T-helper 17 cell (primary cell): ENCODE measurements at regions not wholly inside any gene's neighbourhood (a gene's known extent, or its start where the extent isn't known, plus 50 kb on each side); places are given as distances from the start of the nearest gene placed in this dataset.

Source experiments
- ATAC-seq: fragments of 150-1000 bp; cut with Tn5 transposase; 2 replicates; pipeline ENCODE4 v1.10.0; 2021; ENCODE audit warnings: mild to moderate bottlenecking, moderate library complexity
- DNase-seq, 3 donors: peaks; one replicate each; pipeline versions ENCODE4 v3.0.0 to v3.0.0-alpha.2; 2020 to 2021
- H3K9me3 ChIP-seq: one replicate; pipeline ENCODE4 v1.7.0; 2013; ENCODE audit warnings: low read length, mild to moderate bottlenecking; ENCODE audit not compliant: control insufficient read depth, poor library complexity, severe bottlenecking
- H3K27ac Mint-ChIP-seq: one replicate; pipeline ENCODE4 v1.8.0; 2022; ENCODE audit warnings: mild to moderate bottlenecking, moderate library complexity, mixed read lengths
- H3K27me3 Mint-ChIP-seq: one replicate; pipeline ENCODE4 v1.8.0; 2022; ENCODE audit warnings: mixed read lengths
- H3K36me3 Mint-ChIP-seq: one replicate; pipeline ENCODE4 v1.8.0; 2022; ENCODE audit warnings: low read depth, mixed read lengths
- H3K4me1 Mint-ChIP-seq: one replicate; pipeline ENCODE4 v1.8.0; 2022; ENCODE audit warnings: mild to moderate bottlenecking, mixed read lengths
- H3K4me3 Mint-ChIP-seq: one replicate; pipeline ENCODE4 v1.8.0; 2022; ENCODE audit warnings: mild to moderate bottlenecking, moderate library complexity, mixed read lengths

DNA sequence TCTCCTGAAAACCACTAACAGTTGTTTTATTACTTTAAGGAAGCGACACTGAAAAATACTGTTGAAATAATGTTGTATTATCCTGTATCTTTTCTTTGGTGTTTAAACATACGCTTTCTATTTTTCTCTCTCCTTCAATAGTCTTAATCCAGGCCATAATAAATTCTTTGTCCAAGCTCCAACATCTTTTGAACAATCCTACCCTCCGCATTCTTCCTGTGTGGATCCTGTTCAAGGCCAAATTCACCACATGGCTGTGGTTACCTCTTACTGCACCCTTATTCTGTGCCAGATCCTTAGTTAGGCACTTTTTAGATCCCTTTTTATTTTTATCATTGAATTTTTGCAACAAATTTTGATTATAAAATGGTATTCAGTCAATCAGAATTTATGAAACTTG lies 1691.5 kb downstream of the MAT2B start:
- H3K4me3 Mint-ChIP-seq, result no peak overlapping the region
- ATAC-seq (no peak), DNase-seq (no peak)
- H3K9me3 ChIP-seq, result no peaks in the 10 kb centered on the region
- H3K4me1 Mint-ChIP-seq, result no peaks in the 10 kb centered on the region
- H3K27me3 Mint-ChIP-seq, result no peaks in the 10 kb centered on the region
- H3K36me3 Mint-ChIP-seq, result no peaks in the 10 kb centered on the region
- no peak overlapping the region for H3K27ac Mint-ChIP-seq

DNA sequence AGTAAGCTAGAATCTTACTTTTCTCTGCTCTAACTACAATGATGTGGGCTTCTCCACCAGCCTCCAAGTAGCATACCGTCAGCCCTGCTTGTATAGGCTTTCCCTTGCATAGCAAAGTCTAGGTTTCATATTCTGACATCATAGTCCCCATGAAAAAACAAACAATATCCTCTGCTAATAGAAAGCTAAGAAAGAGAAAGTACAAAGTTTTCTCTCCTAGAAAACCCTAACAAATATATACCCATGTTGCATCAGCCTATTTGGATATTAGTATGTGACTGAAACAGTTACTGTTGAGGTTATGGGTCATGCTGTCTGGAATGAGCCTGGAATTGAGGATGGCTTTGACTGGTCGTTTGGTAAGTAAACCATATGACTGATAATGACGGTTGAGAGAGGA lies 1696.0 kb downstream of the MAT2B start:
- no peaks in the 10 kb centered on the region for H3K9me3 ChIP-seq
- DNase-seq (no peak), ATAC-seq (no peak)
- H3K36me3 Mint-ChIP-seq, result no peaks in the 10 kb centered on the region
- no peaks in the 10 kb centered on the region for H3K4me1 Mint-ChIP-seq
- no peak overlapping the region for H3K27ac Mint-ChIP-seq
- no peaks in the 10 kb centered on the region for H3K27me3 Mint-ChIP-seq
- H3K4me3 Mint-ChIP-seq, result no peak overlapping the region

DNA sequence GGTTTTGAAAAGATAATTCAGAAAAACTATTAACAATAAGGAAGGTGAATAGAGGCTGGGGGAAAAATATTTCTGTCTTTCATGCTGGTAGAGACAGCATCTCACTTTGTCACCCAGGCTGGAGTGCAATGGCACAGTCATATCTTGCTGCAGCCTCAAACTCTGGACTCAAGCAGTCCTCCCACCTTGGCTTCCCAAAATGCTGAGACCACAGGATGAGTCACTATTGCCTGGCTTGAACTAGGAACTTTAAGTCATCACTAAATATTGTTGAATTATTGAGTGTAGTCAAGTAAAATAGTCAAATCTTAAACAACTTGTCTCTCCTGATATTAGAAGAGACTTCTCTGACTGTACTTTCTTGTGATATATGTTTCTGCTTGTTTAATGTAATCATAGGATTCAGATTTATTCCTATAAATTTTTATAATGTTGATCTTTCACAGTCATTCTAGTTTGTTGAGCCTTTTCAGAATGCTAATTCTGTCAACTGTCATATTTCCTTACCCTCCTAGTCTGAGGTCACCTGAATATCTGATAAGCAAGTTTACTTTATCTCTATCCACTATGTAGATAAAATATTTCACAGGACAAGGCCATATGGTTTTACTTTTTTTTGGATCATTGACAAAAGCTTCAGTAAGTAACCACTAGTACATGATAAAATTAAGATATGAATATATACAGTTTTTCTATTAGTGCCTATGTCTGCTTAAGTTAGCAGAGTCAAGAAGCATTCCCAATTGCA lies 1696.5 kb downstream of the MAT2B start:
- ATAC-seq (no peak), DNase-seq (no peak)
- no peaks in the 10 kb centered on the region for H3K9me3 ChIP-seq
- no peak overlapping the region for H3K4me3 Mint-ChIP-seq
- no peak overlapping the region for H3K27ac Mint-ChIP-seq
- H3K27me3 Mint-ChIP-seq, result no peaks in the 10 kb centered on the region
- H3K36me3 Mint-ChIP-seq, result no peaks in the 10 kb centered on the region
- no peaks in the 10 kb centered on the region for H3K4me1 Mint-ChIP-seq

DNA sequence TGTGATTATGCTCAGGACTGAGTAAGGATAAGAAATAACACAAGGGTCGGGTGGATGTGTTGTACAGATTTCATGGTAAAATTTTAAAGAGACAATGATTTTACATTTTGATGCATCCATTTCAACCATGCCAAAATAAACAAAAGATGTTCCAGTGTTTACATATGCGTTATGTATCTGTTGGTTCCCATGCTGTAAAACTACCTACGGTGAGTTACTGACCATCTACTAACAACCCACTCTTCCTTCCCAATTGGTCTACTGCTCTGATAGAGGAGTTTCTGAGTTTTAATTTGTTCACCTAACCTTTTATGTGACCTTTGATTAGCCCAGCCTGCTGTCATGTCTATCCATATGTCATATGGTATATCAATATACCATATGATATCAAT lies 1697.1 kb downstream of the MAT2B start:
- ATAC-seq, result no peak
- H3K9me3 ChIP-seq, result no peaks in the 10 kb centered on the region
- H3K27me3 Mint-ChIP-seq, result no peaks in the 10 kb centered on the region
- no peak for DNase-seq
- no peak overlapping the region for H3K4me3 Mint-ChIP-seq
- no peak overlapping the region for H3K27ac Mint-ChIP-seq
- no peaks in the 10 kb centered on the region for H3K36me3 Mint-ChIP-seq
- no peaks in the 10 kb centered on the region for H3K4me1 Mint-ChIP-seq

DNA sequence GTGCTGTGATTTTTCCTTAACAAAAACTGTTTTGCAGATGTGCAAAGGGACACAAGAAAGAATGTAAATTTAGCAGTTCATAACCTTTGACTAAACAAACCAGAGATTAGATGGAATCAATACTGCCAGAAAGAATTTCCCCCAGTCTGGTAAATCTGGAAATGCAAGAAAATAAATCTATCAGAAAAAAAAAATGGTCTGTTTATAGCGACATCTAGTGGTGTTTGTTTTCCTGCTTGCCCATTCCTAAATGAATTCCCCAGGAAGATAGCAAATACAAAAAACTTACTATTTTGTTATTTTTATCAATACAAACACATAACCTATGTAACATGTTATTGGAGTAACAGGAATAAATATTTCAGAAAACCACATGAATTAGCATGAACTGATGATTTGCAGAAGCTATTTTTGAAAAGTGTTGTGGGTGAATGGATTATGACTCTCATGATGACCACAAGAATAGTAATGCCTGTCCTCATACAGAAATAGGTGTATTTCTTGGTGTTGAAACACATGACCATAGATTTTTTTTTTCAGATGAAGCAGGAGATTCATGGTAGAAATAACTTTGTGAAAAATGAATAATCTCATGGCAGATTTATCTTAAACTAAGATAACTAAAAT lies 1703.8 kb downstream of the MAT2B start:
- H3K9me3 ChIP-seq, result no peaks in the 10 kb centered on the region
- no peak for DNase-seq
- Mint-ChIP-seq H3K27me3 (no peaks in the 10 kb centered on the region), H3K4me1 (no peaks in the 10 kb centered on the region), H3K4me3 (no peak overlapping the region), H3K36me3 (no peaks in the 10 kb centered on the region), H3K27ac (no peak overlapping the region)
- ATAC-seq, result no peak

DNA sequence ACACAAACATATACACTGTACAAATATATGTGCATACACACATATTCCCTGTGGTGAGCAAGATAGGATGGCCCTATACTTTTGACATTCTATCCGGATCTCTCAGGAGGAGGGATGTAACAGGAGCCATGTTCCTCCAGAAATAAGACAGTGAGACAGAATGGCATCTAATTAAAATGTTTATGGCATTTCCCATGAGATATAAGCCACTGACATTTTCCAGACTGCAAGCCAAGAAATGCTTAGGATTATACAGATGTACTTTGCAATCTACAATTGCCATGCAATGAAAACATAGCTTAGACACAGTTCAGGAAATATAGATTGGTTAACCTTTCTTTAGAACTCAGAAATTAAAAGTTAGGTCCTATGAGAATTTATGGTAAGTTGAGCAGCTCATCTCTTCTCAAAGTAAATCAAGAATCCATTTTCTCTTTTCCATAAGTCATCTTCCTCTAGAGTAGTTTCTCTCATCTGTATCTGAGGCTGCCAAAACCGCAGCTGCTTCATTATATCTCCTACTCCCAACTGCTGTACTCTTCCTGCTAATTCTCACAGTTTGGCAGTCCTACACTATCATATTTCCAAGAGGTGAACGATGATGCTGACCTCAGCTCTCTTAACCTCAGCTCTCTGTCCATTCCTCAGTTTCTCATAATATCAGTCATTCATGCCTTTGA lies 1719.1 kb downstream of the MAT2B start:
- Mint-ChIP-seq H3K4me3 (no peak overlapping the region), H3K36me3 (no peaks in the 10 kb centered on the region), H3K4me1 (no peaks in the 10 kb centered on the region), H3K27ac (no peak overlapping the region), H3K27me3 (no peaks in the 10 kb centered on the region)
- ATAC-seq (no peak), DNase-seq (no peak)
- no peaks in the 10 kb centered on the region for H3K9me3 ChIP-seq

DNA sequence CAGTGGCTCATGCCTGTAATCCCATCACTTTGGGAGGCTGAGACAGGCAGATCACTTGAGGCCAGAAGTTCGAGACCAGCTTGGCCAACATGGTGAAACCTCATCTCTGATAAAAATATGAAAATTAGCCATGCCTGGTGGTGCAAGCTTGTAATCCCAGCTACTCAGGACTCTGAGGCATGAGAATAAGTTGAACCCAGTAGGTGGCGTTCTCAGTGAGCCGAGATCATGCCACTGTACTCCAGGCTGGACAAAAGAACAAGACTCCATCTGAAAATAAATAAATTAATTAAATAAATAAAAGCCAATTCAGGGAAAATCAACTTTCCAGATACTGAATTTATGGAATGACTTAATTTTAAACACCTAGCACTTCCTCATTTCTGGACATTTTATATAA lies 1722.1 kb downstream of the MAT2B start:
- no peak overlapping the region for H3K27ac Mint-ChIP-seq
- H3K36me3 Mint-ChIP-seq, result no peaks in the 10 kb centered on the region
- no peaks in the 10 kb centered on the region for H3K9me3 ChIP-seq
- H3K4me3 Mint-ChIP-seq, result no peak overlapping the region
- no peaks in the 10 kb centered on the region for H3K4me1 Mint-ChIP-seq
- no peaks in the 10 kb centered on the region for H3K27me3 Mint-ChIP-seq
- ATAC-seq, result no peak
- no peak for DNase-seq

DNA sequence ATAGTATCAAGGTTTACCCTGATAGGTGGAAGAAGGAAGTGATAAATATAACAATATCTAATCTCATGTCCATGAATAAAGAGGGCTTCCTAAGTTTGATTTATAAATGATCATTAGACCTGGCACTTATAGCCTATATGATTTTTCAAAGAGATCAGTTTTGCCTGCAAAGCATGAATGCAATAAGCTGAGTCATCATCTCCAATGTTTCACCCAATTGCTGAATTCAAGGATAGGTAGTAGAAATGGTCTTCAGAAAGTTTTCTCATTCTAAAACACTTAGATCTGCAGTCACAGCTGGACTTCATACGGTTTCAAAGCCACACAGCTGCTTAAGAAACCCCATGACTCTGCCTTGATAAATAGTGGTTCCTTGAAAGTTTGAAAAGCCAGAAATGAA lies 1722.8 kb downstream of the MAT2B start:
- Mint-ChIP-seq H3K27me3 (no peaks in the 10 kb centered on the region), H3K4me1 (no peaks in the 10 kb centered on the region), H3K27ac (no peak overlapping the region), H3K4me3 (no peak overlapping the region), H3K36me3 (no peaks in the 10 kb centered on the region)
- no peak for DNase-seq
- H3K9me3 ChIP-seq, result no peaks in the 10 kb centered on the region
- ATAC-seq, result no peak

DNA sequence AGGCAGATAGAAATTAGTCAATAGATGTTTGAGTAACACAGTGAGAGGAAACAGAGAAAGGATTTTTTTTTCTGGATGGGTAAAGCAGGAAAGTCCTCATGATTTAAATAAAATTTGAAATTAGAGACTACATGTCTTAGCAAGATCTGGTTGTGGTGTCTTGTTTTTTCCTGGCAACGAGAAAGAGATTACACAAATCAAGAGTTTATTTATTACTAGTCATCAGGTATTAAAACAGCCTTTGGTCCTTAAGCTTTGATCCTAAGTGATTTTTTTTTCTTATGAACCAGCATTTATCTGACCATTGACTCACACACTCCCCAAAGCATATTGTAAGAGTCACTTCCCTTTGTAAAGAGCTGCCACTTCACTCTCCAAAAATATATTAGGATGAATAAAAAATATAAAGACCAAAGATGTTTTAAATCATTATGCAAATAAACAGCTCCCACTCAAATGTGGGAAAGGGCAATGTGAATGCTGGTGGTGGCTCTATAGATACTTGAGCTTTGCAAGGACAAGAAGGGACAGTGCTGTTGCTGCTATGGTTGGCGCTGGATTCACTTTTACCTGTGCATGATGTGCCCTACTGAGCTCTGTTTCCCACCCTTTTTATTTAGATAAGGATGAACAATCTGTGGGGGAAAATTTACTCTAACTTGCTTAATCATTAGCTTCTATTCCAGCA lies 1726.5 kb downstream of the MAT2B start:
- Mint-ChIP-seq H3K4me3 (no peak overlapping the region), H3K27me3 (no peaks in the 10 kb centered on the region), H3K4me1 (no peaks in the 10 kb centered on the region), H3K27ac (no peak overlapping the region), H3K36me3 (no peaks in the 10 kb centered on the region)
- ATAC-seq (no peak), DNase-seq (no peak)
- no peaks in the 10 kb centered on the region for H3K9me3 ChIP-seq

DNA sequence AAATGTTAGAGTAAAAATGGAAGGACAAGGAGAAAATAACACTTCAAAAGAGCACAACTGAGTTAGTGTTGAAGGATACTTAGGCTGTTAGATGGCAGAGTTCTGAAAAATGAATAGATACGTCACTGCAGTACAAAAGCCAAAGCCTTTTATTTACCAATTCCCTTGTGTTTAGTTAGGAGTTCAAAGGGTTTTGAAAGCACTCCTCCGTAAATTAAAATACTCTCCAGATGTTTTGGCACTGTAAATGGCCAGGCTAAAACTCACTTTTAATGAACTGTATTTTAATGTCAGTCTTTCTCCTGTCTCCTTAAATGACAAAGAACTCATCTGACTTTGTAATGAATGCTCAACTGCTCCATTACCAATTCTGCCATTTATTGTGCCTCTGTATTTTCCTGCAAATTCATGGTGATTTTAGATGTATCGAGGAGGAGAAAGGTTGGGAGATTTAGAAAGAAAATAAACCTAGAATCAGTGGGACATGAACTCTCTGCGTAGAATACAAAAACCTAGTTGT lies 1727.2 kb downstream of the MAT2B start:
- no peak for ATAC-seq

DNA sequence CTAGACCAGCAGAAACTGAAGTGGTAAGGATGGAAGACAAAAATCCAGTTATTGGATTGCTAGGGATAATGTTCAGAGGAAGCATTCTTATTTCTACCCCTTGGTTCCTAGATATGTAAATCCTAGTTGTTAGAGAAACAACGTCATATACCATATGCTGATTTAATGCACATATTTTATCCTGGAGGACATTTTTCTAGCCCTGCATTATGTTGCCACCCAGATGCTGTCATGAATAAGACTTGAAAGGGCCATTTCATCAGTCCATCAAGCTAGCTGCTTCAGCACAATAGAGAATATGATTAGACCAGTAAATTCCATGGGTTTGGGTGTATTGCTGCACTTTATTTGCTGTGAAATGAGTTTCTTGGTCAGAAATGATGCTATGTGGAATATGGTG lies 1736.4 kb downstream of the MAT2B start:
- Mint-ChIP-seq H3K27ac (no peak overlapping the region), H3K36me3 (no peaks in the 10 kb centered on the region), H3K4me1 (no peaks in the 10 kb centered on the region), H3K4me3 (no peak overlapping the region), H3K27me3 (no peaks in the 10 kb centered on the region)
- DNase-seq (no peak), ATAC-seq (no peak)
- no peaks in the 10 kb centered on the region for H3K9me3 ChIP-seq

More for the DNA sequence above, 1727.2 kb downstream of the MAT2B start:
- Mint-ChIP-seq H3K36me3 (no peaks in the 10 kb centered on the region), H3K4me3 (no peak overlapping the region), H3K4me1 (no peaks in the 10 kb centered on the region), H3K27ac (no peak overlapping the region), H3K27me3 (no peaks in the 10 kb centered on the region)
- H3K9me3 ChIP-seq, result no peaks in the 10 kb centered on the region
- DNase-seq, result no peak

DNA sequence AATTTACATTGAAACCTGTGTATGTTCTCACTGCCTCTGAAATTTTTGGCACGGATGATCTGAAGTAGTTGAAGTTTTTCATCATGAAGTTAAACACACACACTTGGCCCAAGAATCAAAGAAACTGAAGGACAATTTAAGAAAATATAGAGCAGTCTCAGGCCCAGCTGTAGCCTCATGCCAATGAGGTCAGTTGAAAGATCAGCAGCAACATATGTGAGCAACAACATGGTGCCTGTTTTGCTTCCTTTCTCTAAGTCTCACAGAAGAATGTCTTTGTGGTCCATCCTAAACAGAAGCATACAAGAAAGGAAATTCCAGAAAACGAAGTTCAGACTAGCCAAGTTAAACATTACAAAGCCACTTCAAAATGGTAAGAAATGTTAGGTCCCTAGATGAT lies 1737.2 kb downstream of the MAT2B start:
- H3K9me3 ChIP-seq, result no peaks in the 10 kb centered on the region
- H3K36me3 Mint-ChIP-seq, result no peaks in the 10 kb centered on the region
- no peak overlapping the region for H3K27ac Mint-ChIP-seq
- H3K4me1 Mint-ChIP-seq, result no peaks in the 10 kb centered on the region
- DNase-seq, result no peak
- H3K4me3 Mint-ChIP-seq, result no peak overlapping the region
- ATAC-seq, result no peak
- no peaks in the 10 kb centered on the region for H3K27me3 Mint-ChIP-seq

DNA sequence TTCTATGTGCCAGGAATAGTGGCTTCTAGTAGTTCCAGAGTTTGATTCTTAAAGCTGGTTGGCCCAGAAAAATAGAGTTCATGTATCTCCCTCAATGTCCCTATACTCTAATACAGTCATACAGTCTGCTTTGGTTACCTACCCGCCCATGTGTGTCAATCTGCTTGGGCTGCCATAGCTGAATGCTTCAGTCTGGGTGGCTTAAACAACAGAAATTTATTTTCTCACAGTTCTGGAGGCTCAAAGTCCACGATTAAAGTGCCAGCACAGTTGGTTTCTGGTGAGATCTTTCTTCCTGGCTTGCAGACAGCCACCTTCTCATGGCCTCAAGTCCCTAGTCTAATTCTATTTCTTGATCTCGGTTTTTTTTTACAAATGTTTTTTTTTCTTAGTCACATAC lies 1739.0 kb downstream of the MAT2B start:
- Mint-ChIP-seq H3K27me3 (no peaks in the 10 kb centered on the region), H3K27ac (no peak overlapping the region), H3K4me1 (no peaks in the 10 kb centered on the region), H3K36me3 (no peaks in the 10 kb centered on the region), H3K4me3 (no peak overlapping the region)
- ATAC-seq (no peak), DNase-seq (no peak)
- H3K9me3 ChIP-seq, result no peaks in the 10 kb centered on the region
